ENCODE measurements at regions not wholly inside any gene's neighbourhood (a gene's known extent, or its start where the extent isn't known, plus 50 kb on each side); places are given as distances from the start of the nearest gene placed in this dataset.
"Not testable (repeated sequence)": the region's sequence is repeated elsewhere in the genome, so short reads cannot be mapped to it uniquely, and the experiment has no call there.

DNA sequence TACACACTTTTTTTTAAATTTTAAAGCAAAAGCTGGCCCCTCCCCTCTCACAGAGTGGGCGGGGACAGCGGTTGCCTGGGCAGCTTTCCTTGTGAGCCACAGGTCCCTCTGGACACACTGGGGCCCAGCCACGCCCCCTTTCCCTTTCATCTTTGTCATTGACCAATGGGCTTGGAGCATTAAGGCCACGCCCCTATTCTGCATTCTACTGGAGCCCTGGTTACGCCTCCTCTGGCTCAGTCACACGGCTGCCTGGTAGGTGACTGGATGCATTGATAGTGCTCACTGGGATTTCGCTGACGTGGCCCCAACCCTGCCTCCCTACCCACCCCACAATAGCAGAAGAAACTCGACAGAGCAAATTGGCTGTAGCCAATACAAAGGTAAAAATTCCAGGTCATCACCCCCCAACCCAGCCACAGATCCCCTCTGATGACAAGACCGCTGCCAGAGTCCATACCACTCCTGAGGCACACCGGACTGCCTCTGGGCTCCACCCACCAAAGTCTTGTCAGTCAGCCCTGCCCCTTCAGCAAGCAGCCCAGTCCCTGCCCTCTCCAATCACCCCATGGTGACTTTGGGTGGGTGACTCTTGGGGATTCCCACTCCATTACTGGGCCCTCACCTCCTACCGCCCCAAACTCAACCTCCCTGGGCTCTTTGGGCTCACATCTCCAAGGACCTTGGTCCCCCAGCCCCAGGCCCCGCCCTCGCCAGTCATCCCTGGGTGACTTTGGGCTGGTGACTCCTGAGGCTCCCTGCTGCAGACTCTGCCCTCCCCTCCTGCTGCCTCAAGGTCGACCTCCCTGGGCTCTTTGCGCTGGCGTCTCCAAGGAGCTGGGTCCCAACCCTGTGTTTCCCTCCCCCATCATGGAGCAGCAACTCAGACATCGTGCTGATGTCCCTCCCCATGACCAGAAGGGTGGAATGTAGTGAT, 112.2 kb upstream of the FAN1 start:
- ATAC-seq, result no peak

DNA sequence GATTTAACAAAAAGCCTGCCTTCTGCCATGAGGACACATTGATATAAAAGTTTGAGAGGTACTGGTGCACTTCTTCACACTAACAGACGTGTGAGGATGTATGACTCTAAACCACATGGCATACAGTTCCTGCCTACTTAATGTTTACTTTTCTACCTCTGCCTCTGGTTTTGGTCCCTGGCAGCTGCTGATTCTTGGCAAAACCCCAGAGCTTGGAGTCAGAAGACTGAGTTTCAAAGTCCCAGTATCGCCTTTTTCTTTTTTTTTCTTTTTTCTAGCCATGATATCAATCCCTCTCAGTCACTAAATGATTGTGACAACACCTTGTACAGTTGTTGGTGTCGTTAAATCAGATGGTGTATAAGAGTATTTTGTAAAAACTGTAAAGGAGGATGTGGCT, 110.9 kb upstream of the FAN1 start:
- CTCF ChIA-PET; H3K27ac Mint-ChIP-seq; ATAC-seq; H3K4me1 Mint-ChIP-seq; H3K36me3 Mint-ChIP-seq; DNase-seq; H3K9me3 Mint-ChIP-seq (ENCODE audit: low read depth); H3K4me3 Mint-ChIP-seq: not testable (repeated sequence)
- H3K27me3 Mint-ChIP-seq, result peaks cover 24% of the 10 kb centered on the region

More for the DNA sequence above, 112.2 kb upstream of the FAN1 start:
- H3K27ac Mint-ChIP-seq, result no peak overlapping the region
- DNase-seq, result no peak
- no peak overlapping the region for H3K4me3 Mint-ChIP-seq
- no peaks in the 10 kb centered on the region for H3K9me3 Mint-ChIP-seq (ENCODE audit: low read depth)
- H3K27me3 Mint-ChIP-seq, result peaks cover 24% of the 10 kb centered on the region
- H3K4me1 Mint-ChIP-seq, result no peaks in the 10 kb centered on the region
- CTCF ChIA-PET, result no interaction called here
- no peaks in the 10 kb centered on the region for H3K36me3 Mint-ChIP-seq

DNA sequence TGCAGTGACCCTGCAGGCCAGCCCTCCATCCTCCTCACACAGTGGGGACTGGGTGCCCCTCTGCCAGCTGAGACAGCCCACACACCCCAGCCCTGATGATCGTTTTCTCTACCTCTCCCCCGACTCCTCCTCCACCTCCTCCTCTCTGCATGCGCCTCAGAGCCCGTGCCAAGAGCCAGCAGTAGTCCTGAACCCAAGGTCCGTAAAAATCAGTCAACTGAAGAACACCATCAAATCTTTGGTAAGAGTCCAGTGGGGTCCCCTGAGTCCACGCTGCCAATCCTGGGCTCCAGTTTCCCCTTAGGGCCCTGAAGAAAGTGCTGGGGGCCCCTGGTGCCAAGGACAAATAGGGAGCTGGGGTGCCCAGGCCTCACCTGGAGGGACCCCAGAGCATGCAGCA, 109.3 kb upstream of the FAN1 start:
- CTCF ChIA-PET, result no interaction called here
- no peaks in the 10 kb centered on the region for H3K4me1 Mint-ChIP-seq
- no peak overlapping the region for H3K27ac Mint-ChIP-seq
- H3K9me3 Mint-ChIP-seq (ENCODE audit: low read depth), result no peaks in the 10 kb centered on the region
- H3K27me3 Mint-ChIP-seq, result peaks cover 12% of the 10 kb centered on the region
- no peak overlapping the region for H3K4me3 Mint-ChIP-seq
- no peaks in the 10 kb centered on the region for H3K36me3 Mint-ChIP-seq
- no peak for DNase-seq
- no peak for ATAC-seq

DNA sequence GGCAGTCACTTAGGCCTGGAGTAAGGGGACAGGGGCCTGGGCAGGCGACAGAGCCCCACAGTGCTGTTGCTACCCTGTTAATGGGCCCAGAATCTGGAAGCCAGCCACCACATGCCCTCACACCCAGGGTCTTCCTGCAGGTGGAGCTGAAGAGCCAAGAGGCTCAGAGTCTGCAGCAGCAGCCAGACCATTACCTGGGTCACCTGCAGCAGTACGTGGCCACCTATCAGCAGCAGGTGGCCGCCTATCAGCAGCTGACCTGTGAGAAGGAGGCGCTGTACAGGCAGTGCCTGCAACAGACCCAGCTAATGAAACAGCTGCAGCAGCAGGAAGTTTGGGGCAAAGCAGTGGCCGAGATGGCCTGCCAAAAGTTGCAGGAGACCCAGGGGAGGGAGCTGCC, 104.2 kb upstream of the FAN1 start:
- H3K27ac Mint-ChIP-seq; H3K4me1 Mint-ChIP-seq; H3K9me3 Mint-ChIP-seq (ENCODE audit: low read depth); DNase-seq; H3K36me3 Mint-ChIP-seq; H3K27me3 Mint-ChIP-seq; H3K4me3 Mint-ChIP-seq; ATAC-seq: not testable (repeated sequence)
- CTCF ChIA-PET, result interaction anchor here (1.1 kb wide), 1 partner anchor 60 kb away, joined by 5 read pairs; no protein-coding TSS in a partner anchor

DNA sequence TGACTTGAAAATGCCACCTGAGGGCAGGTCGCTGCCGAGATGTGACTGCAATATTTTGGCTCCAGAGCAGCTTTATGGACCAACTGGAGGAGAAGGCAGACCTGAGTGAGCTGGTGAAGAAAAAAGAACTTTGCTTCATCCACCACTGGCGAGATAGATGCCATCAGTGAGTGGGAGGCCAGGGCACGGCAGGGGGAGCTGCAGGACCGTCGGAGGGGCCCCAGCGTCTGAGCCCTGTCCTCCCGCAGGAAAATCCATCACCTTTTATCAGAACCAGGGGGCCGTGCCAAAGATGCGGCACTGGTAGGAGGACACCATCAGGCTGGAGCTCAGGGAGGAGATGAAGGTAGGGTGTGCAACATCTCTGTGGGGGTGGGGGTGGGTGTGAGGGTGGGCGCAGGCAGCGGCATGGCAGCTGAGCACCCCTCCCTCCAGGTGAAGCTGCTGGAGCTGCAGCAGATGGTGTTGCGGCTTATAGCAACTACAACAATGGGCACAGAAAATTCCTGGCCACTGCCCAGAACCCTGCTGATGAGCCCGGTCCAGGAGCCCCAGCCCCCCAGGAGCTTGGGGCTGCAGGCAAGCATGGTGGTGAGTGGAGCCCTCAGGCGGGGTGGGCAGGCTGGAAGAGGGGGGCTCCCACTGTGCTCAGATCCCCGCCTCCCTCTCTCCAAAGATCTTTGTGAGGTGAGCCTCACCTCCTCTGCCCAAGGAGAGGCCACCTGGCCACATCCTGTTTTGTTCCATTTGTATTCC, 102.4 kb upstream of the FAN1 start:
- DNase-seq; H3K27me3 Mint-ChIP-seq; H3K4me3 Mint-ChIP-seq; H3K9me3 Mint-ChIP-seq (ENCODE audit: low read depth); ATAC-seq; H3K27ac Mint-ChIP-seq; H3K4me1 Mint-ChIP-seq; H3K36me3 Mint-ChIP-seq; CTCF ChIA-PET: not testable (repeated sequence)

DNA sequence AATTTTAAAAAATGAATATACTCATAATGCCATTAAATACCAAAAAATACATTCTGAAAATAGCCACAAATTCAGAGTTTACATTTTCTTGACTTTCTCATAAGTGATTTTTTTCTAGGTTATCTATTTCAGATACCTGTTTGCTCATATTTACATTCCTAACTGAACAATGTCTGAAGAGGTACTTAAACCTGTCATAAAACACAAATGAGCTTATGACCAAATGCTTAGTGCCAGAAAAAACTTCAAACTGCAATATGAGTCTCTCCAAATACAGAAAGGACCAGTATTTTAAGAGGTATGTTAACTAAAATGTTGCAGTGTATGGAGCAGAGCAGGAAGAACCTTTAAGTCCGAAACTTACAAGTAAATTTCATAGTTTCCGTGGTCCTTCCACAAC, 101.7 kb upstream of the FAN1 start:
- not testable (repeated sequence) for H3K27ac Mint-ChIP-seq; H3K36me3 Mint-ChIP-seq; ATAC-seq; H3K9me3 Mint-ChIP-seq (ENCODE audit: low read depth); H3K27me3 Mint-ChIP-seq; H3K4me3 Mint-ChIP-seq; H3K4me1 Mint-ChIP-seq; DNase-seq
- CTCF ChIA-PET, result interaction anchor here (0.7 kb wide), 1 partner anchor 396 kb away, joined by 3 read pairs; no protein-coding TSS in a partner anchor

DNA sequence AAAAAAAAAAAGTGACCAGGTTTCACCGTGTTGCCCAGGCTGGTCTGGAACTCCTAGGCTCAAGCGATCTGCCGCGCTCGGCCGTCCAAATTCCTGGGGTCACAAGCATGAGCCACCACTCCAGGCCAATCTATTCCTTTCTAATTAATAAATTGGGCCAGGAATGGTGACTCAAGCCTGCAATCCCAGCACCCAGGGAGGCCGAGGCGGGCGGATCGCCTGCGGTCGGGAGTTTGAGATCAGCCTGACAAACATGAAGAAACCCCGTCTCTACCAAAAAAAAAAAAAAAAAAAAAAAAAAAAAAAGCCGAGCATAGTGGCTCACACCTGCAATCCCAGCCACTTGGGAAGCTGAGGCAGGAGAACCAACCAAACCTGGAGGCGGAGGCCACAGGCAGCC, 100.0 kb upstream of the FAN1 start:
- CTCF ChIA-PET; DNase-seq; H3K4me1 Mint-ChIP-seq; H3K4me3 Mint-ChIP-seq; ATAC-seq; H3K27ac Mint-ChIP-seq; H3K27me3 Mint-ChIP-seq; H3K9me3 Mint-ChIP-seq (ENCODE audit: low read depth); H3K36me3 Mint-ChIP-seq: not testable (repeated sequence)

DNA sequence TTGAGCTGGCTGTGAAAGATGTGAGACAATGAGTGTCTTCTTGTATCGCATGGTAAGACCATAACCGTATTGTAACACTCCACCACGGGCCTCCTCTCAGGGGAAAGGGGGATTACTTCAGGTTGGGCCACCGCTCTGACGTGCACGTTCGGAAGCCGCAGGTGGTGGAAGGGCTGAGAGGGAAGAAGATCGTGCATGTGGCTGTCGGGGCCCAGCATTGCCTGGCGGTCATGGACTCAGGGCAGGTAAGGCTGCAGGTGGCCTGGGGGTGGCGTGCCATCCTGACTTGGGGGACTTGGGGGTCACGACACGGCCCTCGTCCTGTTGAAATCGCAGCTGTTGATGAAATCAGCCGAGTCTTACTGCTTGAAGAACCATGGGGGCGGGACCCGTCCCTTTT, 87.3 kb upstream of the FAN1 start:
- no peak overlapping the region for H3K4me3 Mint-ChIP-seq
- no peaks in the 10 kb centered on the region for H3K9me3 Mint-ChIP-seq (ENCODE audit: low read depth)
- no peaks in the 10 kb centered on the region for H3K4me1 Mint-ChIP-seq
- CTCF ChIA-PET, result no interaction called here
- H3K27ac Mint-ChIP-seq, result no peak overlapping the region
- H3K36me3 Mint-ChIP-seq, result no peaks in the 10 kb centered on the region
- no peak for DNase-seq
- ATAC-seq, result no peak
- peaks cover 8% of the 10 kb centered on the region for H3K27me3 Mint-ChIP-seq

DNA sequence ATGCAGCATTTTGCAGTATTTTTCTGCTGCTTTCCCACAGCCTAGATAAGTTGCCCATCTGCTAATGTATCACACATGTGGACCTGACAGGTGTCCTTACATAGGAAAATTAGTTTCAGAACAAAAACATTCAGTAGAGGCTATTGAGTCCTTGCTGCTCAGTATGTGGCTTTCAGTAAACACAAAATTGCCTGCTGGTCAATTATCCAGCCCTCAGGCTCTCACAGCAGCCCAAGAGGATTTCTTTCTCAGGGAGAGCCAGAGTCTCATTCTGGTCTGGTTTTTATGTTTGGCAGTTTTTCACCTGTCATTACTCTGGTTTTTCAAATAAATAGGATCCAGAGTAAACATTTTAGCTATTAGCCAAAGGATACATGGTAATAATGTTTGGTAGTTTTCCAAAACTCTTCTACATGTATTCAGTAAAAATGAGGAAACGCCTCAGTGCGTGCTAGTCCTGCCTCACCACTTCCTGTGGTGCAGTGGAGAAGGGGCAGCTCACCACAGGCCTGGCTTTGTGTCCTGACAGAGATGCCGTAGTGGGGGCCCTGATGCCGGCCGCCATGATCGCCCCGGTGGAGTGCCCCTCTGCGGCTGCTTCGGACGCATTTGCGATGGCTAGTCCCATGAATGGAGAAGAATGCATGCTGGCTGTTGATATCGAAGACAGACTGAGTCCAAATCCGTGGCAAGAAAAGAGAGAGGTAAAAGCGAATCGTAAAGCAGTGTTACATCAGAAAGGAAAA, 80.5 kb upstream of the FAN1 start:
- H3K9me3 Mint-ChIP-seq (ENCODE audit: low read depth); CTCF ChIA-PET; H3K36me3 Mint-ChIP-seq: not testable (repeated sequence)
- Mint-ChIP-seq H3K27me3 (peaks cover 15% of the 10 kb centered on the region), H3K4me3 (peak overlapping the region; percentile 83), H3K27ac (peak overlapping the region; percentile 95), H3K4me1 (peaks cover 25% of the 10 kb centered on the region)
- ATAC-seq (peak; percentile 82), DNase-seq (peak; percentile 84)

DNA sequence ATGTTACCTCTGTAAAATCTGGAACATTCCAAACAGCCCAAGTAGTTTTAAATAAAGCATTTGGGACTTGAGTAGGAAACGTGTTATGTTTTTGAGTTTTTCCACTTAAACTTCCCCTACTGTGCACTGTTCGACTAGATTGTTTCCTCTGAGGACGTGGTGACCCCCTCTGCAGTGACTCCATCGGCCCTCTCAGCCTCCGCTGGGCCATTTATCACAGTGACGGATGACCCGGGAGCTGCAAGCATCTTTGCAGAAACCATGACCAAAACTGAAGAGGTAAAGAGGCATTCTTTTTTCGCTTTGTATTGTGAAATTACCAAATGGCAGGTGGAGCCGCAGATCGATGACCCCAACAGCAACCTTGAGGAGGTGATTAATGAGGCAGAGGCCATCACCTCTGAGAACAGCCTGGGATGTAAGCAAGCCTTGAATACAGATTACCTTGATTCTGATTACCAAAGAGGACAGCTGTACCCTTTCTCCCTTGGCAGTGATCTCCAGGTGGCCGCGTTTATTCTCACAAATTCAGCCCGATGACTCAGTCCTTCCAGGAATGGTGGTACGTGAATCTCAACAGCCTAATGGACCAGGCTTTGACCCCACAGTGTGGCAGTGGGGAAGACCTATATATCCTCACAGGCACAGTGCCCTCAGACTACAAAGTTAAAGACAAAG, 79.1 kb upstream of the FAN1 start:
- Mint-ChIP-seq H3K27me3 (peaks cover 15% of the 10 kb centered on the region), H3K9me3 (ENCODE audit: low read depth) (no peaks in the 10 kb centered on the region), H3K4me3 (peak overlapping the region; percentile 83), H3K27ac (peak overlapping the region; percentile 52), H3K36me3 (peaks cover 8% of the 10 kb centered on the region), H3K4me1 (peaks cover 28% of the 10 kb centered on the region)
- CTCF ChIA-PET, result no interaction called here
- ATAC-seq, result no peak
- no peak for DNase-seq

DNA sequence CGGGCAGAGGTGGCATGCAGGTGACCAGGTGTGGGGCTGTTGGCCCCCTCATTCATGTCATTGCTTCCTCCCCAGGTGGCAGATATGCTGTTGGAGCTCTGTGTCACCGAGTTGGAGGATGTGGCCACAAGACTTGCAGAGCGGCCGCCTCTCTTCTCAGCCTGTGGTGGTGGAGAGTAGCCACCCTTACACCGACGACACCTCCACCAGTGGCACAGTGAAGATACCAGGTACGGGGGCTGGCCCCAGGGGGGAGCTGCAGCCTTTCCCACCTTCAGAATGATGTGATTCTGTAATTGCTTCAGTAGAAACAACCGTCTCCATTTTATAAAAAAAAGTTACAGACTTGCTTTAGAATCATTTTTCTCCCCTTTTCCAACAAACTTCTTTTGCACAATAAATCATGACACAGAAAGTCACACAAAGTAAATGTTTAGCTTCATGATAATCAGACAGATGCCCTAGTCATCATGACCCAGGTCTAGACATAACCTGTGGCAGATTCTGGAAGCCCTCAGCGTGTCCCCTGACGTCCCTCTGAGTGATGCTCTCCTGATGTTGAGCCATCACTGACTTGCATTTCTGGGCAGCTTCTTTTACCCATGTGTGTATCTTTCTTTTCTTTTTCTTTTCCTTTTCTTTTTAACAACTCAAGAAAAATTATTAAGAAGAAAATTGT, 76.0 kb upstream of the FAN1 start:
- DNase-seq (peak; percentile 46), ATAC-seq (peak; percentile 46)
- Mint-ChIP-seq H3K27me3 (no peaks in the 10 kb centered on the region), H3K4me1 (peaks cover 31% of the 10 kb centered on the region), H3K4me3 (no peak overlapping the region), H3K9me3 (ENCODE audit: low read depth) (no peaks in the 10 kb centered on the region), H3K36me3 (peaks cover 12% of the 10 kb centered on the region), H3K27ac (peak overlapping the region; percentile 61)
- CTCF ChIA-PET, result interaction anchor here (0.9 to 1.4 kb wide), 3 partner anchors 31 to 301 kb away, joined by 3 to 6 read pairs (median 5); no protein-coding TSS in a partner anchor

DNA sequence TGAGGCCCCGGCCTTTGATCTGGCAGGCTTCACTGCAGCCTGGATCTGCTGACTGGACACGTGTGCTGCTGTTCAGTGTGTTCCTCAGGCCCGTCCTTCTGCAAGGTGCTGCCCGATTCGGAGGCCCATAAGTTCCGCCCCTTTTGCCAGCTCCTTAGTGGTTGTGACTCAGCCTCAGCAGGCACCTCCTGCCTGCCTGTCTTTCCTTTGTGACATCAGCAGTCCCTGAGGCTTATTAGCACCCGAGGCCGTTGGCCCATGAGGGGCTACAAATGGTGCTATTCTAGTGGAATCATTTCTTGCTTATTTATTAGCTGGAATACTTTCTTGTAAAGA, 75.4 kb upstream of the FAN1 start:
- DNase-seq; H3K9me3 Mint-ChIP-seq (ENCODE audit: low read depth); H3K27me3 Mint-ChIP-seq; H3K4me3 Mint-ChIP-seq; H3K27ac Mint-ChIP-seq: not testable (repeated sequence)
- ATAC-seq, result peak; percentile 56
- CTCF ChIA-PET, result interaction anchor here (0.9 to 1.4 kb wide), 3 partner anchors 31 to 301 kb away, joined by 3 to 6 read pairs (median 5); no protein-coding TSS in a partner anchor
- Mint-ChIP-seq H3K4me1 (peaks cover 32% of the 10 kb centered on the region), H3K36me3 (peaks cover 12% of the 10 kb centered on the region)
